HCT116 (cell line): ENCODE measurements at regions not wholly inside any gene's neighbourhood (a gene's known extent, or its start where the extent isn't known, plus 50 kb on each side); places are given as distances from the start of the nearest gene placed in this dataset.

ENCODE experiments used
- ATAC-seq: fragments of 200-7000 bp; cut with Tn5 transposase; 2 replicates; pipeline ENCODE4 v1.9.1; 2020; ENCODE audit warnings: mild to moderate bottlenecking, moderate library complexity
- BruUV-seq: library from RNA; stranded (reverse); fragments of 400-500 nt; replicated peaks from 2 replicates; lab custom pipeline; 2021; lab: Mats Ljungman, UMichigan
- CTCF ChIA-PET: fragments of 300-600 bp; sonication (Branson Sonifier 250); formaldehyde crosslinking; loops from one replicate; lab custom pipeline; 2021; ENCODE audit warnings: antibody characterized with exemption; lab: Charles Lee
- POLR2A ChIA-PET: fragments of 300-600, 350-600 bp; sonication (Branson Sonifier 250); formaldehyde crosslinking; loops from one replicate; lab custom pipeline; 2021; ENCODE audit warnings: antibody characterized with exemption; lab: Charles Lee
- RAD21 ChIA-PET, 2 experiments: fragments of 300-600 bp; sonication (Branson Sonifier 250); formaldehyde crosslinking; loops; one replicate each; lab custom pipeline; 2023; ENCODE audit warnings: low total read pairs in 2 of 2; ENCODE audit not compliant: uncharacterized antibody in 2 of 2, unreplicated experiment in 2 of 2, low non-redundant PET in 1 of 2; lab: Charles Lee
- DNase-seq: peaks from one replicate; pipeline ENCODE4 v3.0.0-alpha.2; 2010; ENCODE audit warnings: low read depth, low spot score
- H2AFZ ChIP-seq: fragments of 200-600 bp; shearing (Covaris generic), sonication (generic); 2 replicates; pipeline ENCODE4 v1.6.1; 2017; ENCODE audit warnings: low read depth, mixed run types, mixed read lengths, antibody characterized with exemption, low read length; ENCODE audit not compliant: poor library complexity, severe bottlenecking
- H3K27ac ChIP-seq: 2 replicates; pipeline ENCODE4 v1.5.1; 2012; ENCODE audit warnings: low read depth, low read length
- H3K27me3 ChIP-seq: fragments of 200-600 bp; sonication (generic); 2 replicates; pipeline ENCODE4 v1.6.1; 2016; ENCODE audit warnings: mixed run types, low read length, mixed read lengths; ENCODE audit not compliant: insufficient read depth
- H3K36me3 ChIP-seq, 2 experiments: fragments of 200-500 bp in 1 of 2; fragments of 200-600 bp in 1 of 2; sonication (Bioruptor generic) in 1 of 2; sonication (generic) in 1 of 2; 2 replicates each; pipeline versions ENCODE4 v1.5.1 to v1.6.1; 2014 to 2016; ENCODE audit warnings: low read length in 2 of 2, inconsistent platforms in 1 of 2, mixed read lengths in 1 of 2, mixed run types in 1 of 2; ENCODE audit not compliant: insufficient read depth in 2 of 2, control insufficient read depth in 1 of 2
- H3K4me1 ChIP-seq, 2 experiments: fragments of 200-600 bp in 1 of 2; sonication (generic) in 1 of 2; 2 replicates each; pipeline versions ENCODE4 v1.5.1 to v1.6.1; 2012 to 2017; ENCODE audit warnings: low read length in 2 of 2, inconsistent platforms in 1 of 2, mild to moderate bottlenecking in 1 of 2, mixed read lengths in 1 of 2, mixed run types in 1 of 2, moderate library complexity in 1 of 2; ENCODE audit not compliant: insufficient read depth in 2 of 2, control insufficient read depth in 1 of 2
- H3K4me2 ChIP-seq: fragments of 200-600 bp; sonication (generic); 2 replicates; pipeline ENCODE4 v1.6.1; 2017; ENCODE audit warnings: mixed run types, low read length, mixed read lengths
- H3K4me3 ChIP-seq, 2 experiments: fragments of 200-600 bp in 1 of 2; sonication (generic) in 1 of 2; replicated peaks in 1 of 2; 2 replicates each; pipeline ENCODE4 v1.5.1; 2011 to 2016; ENCODE audit warnings: low read length in 2 of 2, control low read depth in 1 of 2, low read depth in 1 of 2, mild to moderate bottlenecking in 1 of 2, mixed read lengths in 1 of 2, mixed run types in 1 of 2
- H3K79me2 ChIP-seq: fragments of 200-600 bp; sonication (generic); 2 replicates; pipeline ENCODE4 v1.6.1; 2017; ENCODE audit warnings: mild to moderate bottlenecking, mixed run types, low read length, moderate library complexity, mixed read lengths; ENCODE audit not compliant: insufficient read depth
- H3K9ac ChIP-seq: fragments of 200-600 bp; sonication (generic); 2 replicates; pipeline ENCODE4 v1.6.1; 2016; ENCODE audit warnings: low read length, mixed read lengths
- H3K9me2 ChIP-seq: fragments of 200-600 bp; sonication (generic), shearing (Covaris generic); 2 replicates; pipeline ENCODE4 v1.6.1; 2017; ENCODE audit warnings: mixed run types, mild to moderate bottlenecking, moderate library complexity; ENCODE audit not compliant: insufficient read depth
- H3K9me3 ChIP-seq, 2 experiments: fragments of 200-500 bp in 1 of 2; fragments of 200-600 bp in 1 of 2; sonication (Bioruptor generic) in 1 of 2; sonication (generic) in 1 of 2; 2 replicates each; pipeline ENCODE4 v1.6.1; 2014 to 2017; ENCODE audit warnings: low read length in 2 of 2, mixed read lengths in 2 of 2, inconsistent platforms in 1 of 2, low read depth in 1 of 2, mild to moderate bottlenecking in 1 of 2, mixed run types in 1 of 2, moderate library complexity in 1 of 2; ENCODE audit not compliant: control insufficient read depth in 1 of 2, insufficient read depth in 1 of 2
- H4K20me1 ChIP-seq: fragments of 200-600 bp; sonication (generic), shearing (Covaris generic); 2 replicates; pipeline ENCODE4 v1.6.1; 2017; ENCODE audit warnings: mixed run types, mild to moderate bottlenecking, moderate library complexity; ENCODE audit not compliant: insufficient read depth
- CBX3 ChIP-seq: IDR thresholded peaks from 2 replicates; pipeline ENCODE4 v1.6.1; 2012; ENCODE audit warnings: low read depth
- RAD21 ChIP-seq: IDR thresholded peaks from 2 replicates; pipeline ENCODE4 v1.6.1; 2012; ENCODE audit warnings: low read depth, mild to moderate bottlenecking
- SIN3A ChIP-seq: IDR thresholded peaks from 2 replicates; pipeline ENCODE4 v1.6.1; 2012; ENCODE audit warnings: low read depth
- SRF ChIP-seq: IDR thresholded peaks from 2 replicates; pipeline ENCODE4 v1.6.1; 2012; ENCODE audit warnings: low read depth
- ZBTB33 ChIP-seq: IDR thresholded peaks from 2 replicates; pipeline ENCODE4 v1.6.1; 2011; ENCODE audit warnings: mild to moderate bottlenecking, low read length, moderate library complexity; ENCODE audit not compliant: insufficient replicate concordance; ENCODE audit errors: extremely low read depth
- intact Hi-C: fragments of 100-400 bp; cut with micrococcal nuclease; formaldehyde crosslinking; loops from 2 replicates; pipeline ENCODE4 v1.10.0; 2022

DNA sequence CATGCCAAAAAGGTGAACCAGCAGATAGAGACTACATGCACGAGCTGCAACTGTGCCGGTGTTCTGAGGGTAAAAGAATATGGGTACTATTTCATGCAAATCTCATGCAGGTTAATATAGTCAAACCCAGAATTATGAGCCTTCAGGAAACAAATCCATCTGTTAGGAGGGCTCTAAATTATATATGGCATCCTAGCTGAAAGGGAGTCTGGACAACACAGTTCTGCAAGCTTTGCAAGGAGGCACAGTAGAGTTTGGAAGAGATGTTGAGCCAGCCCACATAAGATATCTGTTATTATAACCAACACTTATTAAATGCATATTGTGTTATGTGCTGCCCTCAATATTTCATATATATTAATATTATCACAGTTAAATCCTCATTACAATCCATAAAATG lies 50.5 kb upstream of the PALMD start:
- CTCF ChIA-PET = no interaction called here
- Histone ChIP-seq H3K4me1 (peaks cover 0 to 10% of the 10 kb centered on the region in 2 experiments; a peak in 3 of 4 replicates), H3K4me3 (no peak overlapping the region), H3K9me2 (no peaks in the 10 kb centered on the region), H3K4me2 (no peak overlapping the region), H4K20me1 (no peaks in the 10 kb centered on the region), H3K27ac (no peak overlapping the region), H2AFZ (no peak overlapping the region), H3K9ac (no peak overlapping the region), H3K36me3 (no peaks in the 10 kb centered on the region), H3K27me3 (no peaks in the 10 kb centered on the region), H3K9me3 (no peaks in the 10 kb centered on the region), H3K79me2 (no peaks in the 10 kb centered on the region)
- BruUV-seq = no TSS peak
- RAD21 ChIA-PET = no interaction called here
- no peak for DNase-seq
- no peak for ATAC-seq
- TF ChIP-seq ZBTB33 (no peak), CBX3 (no peak), RAD21 (no peak), SRF (no peak), SIN3A (no peak)
- intact Hi-C loops = no loop called here
- POLR2A ChIA-PET = no interaction called here
